ENCODE measurements at regions not wholly inside any gene's neighbourhood (a gene's known extent, or its start where the extent isn't known, plus 50 kb on each side); places are given as distances from the start of the nearest gene placed in this dataset.
"Not testable (repeated sequence)": the region's sequence is repeated elsewhere in the genome, so short reads cannot be mapped to it uniquely, and the experiment has no call there.

GRCh38 chr13:73647417-73647816 is 486.8 kb downstream of the KLF12 start:
- Mint-ChIP-seq H3K36me3 (no peaks in the 10 kb centered on the region), H3K4me3 (no peak overlapping the region), H3K27ac (no peak overlapping the region), H3K27me3 (no peaks in the 10 kb centered on the region), H3K9me3 (peaks cover 4% of the 10 kb centered on the region), H3K4me1 (ENCODE audit: unreplicated experiment) (no peaks in the 10 kb centered on the region)
- TF ChIP-seq, protein P1, sequence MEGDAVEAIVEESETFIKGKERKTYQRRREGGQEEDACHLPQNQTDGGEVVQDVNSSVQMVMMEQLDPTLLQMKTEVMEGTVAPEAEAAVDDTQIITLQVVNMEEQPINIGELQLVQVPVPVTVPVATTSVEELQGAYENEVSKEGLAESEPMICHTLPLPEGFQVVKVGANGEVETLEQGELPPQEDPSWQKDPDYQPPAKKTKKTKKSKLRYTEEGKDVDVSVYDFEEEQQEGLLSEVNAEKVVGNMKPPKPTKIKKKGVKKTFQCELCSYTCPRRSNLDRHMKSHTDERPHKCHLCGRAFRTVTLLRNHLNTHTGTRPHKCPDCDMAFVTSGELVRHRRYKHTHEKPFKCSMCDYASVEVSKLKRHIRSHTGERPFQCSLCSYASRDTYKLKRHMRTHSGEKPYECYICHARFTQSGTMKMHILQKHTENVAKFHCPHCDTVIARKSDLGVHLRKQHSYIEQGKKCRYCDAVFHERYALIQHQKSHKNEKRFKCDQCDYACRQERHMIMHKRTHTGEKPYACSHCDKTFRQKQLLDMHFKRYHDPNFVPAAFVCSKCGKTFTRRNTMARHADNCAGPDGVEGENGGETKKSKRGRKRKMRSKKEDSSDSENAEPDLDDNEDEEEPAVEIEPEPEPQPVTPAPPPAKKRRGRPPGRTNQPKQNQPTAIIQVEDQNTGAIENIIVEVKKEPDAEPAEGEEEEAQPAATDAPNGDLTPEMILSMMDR (conservative IDR thresholded peaks at IDR 0.05): no peak
- no peak for DNase-seq (ENCODE audit: extremely low spot score, unreplicated experiment)

GRCh38 chr13:73640476-73641179 is 493.6 kb downstream of the KLF12 start:
- H3K36me3 Mint-ChIP-seq; H3K27ac Mint-ChIP-seq; H3K4me3 Mint-ChIP-seq; H3K9me3 Mint-ChIP-seq; H3K4me1 Mint-ChIP-seq (ENCODE audit: unreplicated experiment); H3K27me3 Mint-ChIP-seq; DNase-seq (ENCODE audit: extremely low spot score, unreplicated experiment): not testable (repeated sequence)

DNA sequence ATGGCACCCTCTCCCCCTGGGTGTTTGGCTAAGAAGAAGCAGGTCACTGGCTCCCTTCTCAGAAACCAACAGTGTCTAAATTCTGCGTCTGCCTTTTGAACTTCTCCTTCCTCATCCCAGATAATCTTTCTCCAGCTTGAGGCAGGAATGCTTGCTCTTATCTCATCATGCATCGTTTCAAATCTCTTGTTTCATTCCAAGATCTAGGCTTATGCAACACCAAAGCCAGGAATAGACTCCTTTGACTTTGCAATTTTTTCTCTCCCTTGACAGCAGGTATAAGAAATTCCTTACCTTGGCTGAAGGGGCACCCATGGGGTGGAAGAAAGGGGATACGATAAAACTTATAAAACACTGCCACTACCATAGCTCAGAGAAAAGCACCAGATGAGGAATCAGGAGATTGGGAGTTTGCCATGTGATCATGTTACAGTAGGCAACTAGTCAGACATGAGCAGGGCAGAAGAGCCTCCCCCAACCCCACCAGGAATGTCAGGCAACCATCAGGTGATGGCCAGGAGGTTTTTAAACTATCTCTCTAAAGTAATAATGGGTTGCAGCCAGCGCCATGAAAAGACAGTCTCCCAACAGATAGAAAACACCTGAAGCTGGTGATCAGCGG is 498.9 kb downstream of the KLF12 start:
- no peak overlapping the region for H3K27ac Mint-ChIP-seq
- TF ChIP-seq, protein P1 (conservative IDR thresholded peaks at IDR 0.05): no peak
- H3K27me3 Mint-ChIP-seq: no peaks in the 10 kb centered on the region
- no peak for DNase-seq (ENCODE audit: extremely low spot score, unreplicated experiment)
- no peak overlapping the region for H3K4me3 Mint-ChIP-seq
- H3K36me3 Mint-ChIP-seq: no peaks in the 10 kb centered on the region
- no peaks in the 10 kb centered on the region for H3K9me3 Mint-ChIP-seq
- H3K4me1 Mint-ChIP-seq (ENCODE audit: unreplicated experiment): peaks cover 15% of the 10 kb centered on the region

- peaks cover 15% of the 10 kb centered on the region for H3K4me1 Mint-ChIP-seq (ENCODE audit: unreplicated experiment)
- H3K27ac Mint-ChIP-seq: no peak overlapping the region
- DNase-seq (ENCODE audit: extremely low spot score, unreplicated experiment): no peak
- no peaks in the 10 kb centered on the region for H3K27me3 Mint-ChIP-seq
- TF ChIP-seq, protein P1 (conservative IDR thresholded peaks at IDR 0.05): no peak
- H3K9me3 Mint-ChIP-seq: no peaks in the 10 kb centered on the region
- no peak overlapping the region for H3K4me3 Mint-ChIP-seq
- no peaks in the 10 kb centered on the region for H3K36me3 Mint-ChIP-seq
Observed at GRCh38 chr13:73633817-73634460, 500.3 kb downstream of the KLF12 start.

DNA sequence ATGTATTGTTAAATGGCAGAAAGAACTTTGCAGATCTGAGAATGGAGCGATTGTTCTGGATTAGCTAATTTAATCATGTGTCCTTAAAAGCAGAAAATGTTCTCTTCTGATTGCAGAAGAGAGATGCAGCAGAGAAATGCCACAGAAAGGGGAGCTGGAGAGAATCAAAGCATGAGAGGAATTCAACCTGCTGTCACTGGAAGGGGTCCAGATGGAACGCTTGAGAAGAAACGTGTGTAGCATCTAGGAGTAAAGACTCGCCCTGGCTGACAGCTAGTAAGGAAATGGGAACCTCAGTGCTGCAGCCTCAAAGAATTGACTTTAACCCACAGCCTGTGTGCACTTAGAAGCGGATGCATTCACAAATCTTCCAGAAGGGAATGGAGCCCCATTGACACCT is 502.8 kb downstream of the KLF12 start:
- Mint-ChIP-seq H3K9me3 (no peaks in the 10 kb centered on the region), H3K4me1 (ENCODE audit: unreplicated experiment) (peaks cover 15% of the 10 kb centered on the region), H3K27ac (no peak overlapping the region), H3K27me3 (no peaks in the 10 kb centered on the region), H3K4me3 (no peak overlapping the region), H3K36me3 (no peaks in the 10 kb centered on the region)
- no peak for DNase-seq (ENCODE audit: extremely low spot score, unreplicated experiment)
- TF ChIP-seq, protein P1 (conservative IDR thresholded peaks at IDR 0.05): no peak

Measured in type B pancreatic cell (in vitro differentiated cells).